ENCODE measurements at regions not wholly inside any gene's neighbourhood (a gene's known extent, or its start where the extent isn't known, plus 50 kb on each side); places are given as distances from the start of the nearest gene placed in this dataset.

DNA sequence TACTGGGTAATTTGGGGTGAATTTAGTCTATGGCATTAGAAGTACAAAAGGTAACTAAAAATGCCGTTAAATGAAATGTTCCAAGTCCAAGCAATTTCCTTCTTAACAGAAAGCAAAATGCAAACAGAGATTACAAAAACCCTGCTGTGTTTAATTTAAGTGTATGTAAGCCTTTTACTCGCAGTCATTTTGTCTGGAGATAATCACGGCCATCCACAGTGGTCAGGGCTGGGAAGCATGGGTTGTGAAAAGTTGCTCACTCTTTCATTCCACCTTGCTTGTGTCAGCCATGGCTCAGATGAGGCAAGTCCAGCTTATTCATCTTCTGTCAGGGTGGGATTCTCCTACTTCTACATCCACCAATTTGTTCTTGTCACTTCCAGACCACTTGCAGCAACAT, 983.6 kb upstream of the ZEB2 start:
- TF ChIP-seq, protein P1, sequence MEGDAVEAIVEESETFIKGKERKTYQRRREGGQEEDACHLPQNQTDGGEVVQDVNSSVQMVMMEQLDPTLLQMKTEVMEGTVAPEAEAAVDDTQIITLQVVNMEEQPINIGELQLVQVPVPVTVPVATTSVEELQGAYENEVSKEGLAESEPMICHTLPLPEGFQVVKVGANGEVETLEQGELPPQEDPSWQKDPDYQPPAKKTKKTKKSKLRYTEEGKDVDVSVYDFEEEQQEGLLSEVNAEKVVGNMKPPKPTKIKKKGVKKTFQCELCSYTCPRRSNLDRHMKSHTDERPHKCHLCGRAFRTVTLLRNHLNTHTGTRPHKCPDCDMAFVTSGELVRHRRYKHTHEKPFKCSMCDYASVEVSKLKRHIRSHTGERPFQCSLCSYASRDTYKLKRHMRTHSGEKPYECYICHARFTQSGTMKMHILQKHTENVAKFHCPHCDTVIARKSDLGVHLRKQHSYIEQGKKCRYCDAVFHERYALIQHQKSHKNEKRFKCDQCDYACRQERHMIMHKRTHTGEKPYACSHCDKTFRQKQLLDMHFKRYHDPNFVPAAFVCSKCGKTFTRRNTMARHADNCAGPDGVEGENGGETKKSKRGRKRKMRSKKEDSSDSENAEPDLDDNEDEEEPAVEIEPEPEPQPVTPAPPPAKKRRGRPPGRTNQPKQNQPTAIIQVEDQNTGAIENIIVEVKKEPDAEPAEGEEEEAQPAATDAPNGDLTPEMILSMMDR (IDR thresholded peaks at IDR 0.05) = no peak
- no peak for TF ChIP-seq POLR2A (IDR thresholded peaks at IDR 0.05)

All from testis (tissue), 2 donors.